Activated CD4-positive, alpha-beta T cell treated with anti-CD3 and anti-CD28 coated beads for 24 hours (primary cell): ENCODE measurements at regions not wholly inside any gene's neighbourhood (a gene's known extent, or its start where the extent isn't known, plus 50 kb on each side); places are given as distances from the start of the nearest gene placed in this dataset.
"Not testable (repeated sequence)": the region's sequence is repeated elsewhere in the genome, so short reads cannot be mapped to it uniquely, and the experiment has no call there.

ENCODE experiments used
- DNase-seq, 2 donors: peaks; one replicate each; pipeline ENCODE4 v3.0.0-alpha.2; 2020; ENCODE audit warnings: low read depth in 2 of 2

GRCh38 chr5:155616779-155617392, 603.3 kb downstream of the KIF4B start:
- DNase-seq: peak; percentile 23 to 42

GRCh38 chr5:155619688-155620087, 606.1 kb downstream of the KIF4B start:
- DNase-seq: no peak

- no peak for DNase-seq
These were observed 607.4 kb downstream of the KIF4B start for GRCh38 chr5:155620821-155621410.

GRCh38 chr5:155624597-155625241, 611.2 kb downstream of the KIF4B start:
- DNase-seq: no peak

GRCh38 chr5:155625315-155625714, 611.8 kb downstream of the KIF4B start:
- no peak for DNase-seq

GRCh38 chr5:155625897-155626543, 612.5 kb downstream of the KIF4B start:
- DNase-seq: no peak

GRCh38 chr5:155626592-155626991, 613.0 kb downstream of the KIF4B start:
- DNase-seq: no peak

- DNase-seq: no peak
These were observed 614.8 kb downstream of the KIF4B start for GRCh38 chr5:155628346-155628745.

- DNase-seq: no peak
These were observed 616.0 kb downstream of the KIF4B start for GRCh38 chr5:155629597-155629996.

- no peak for DNase-seq
These were observed 617.6 kb downstream of the KIF4B start for GRCh38 chr5:155631116-155631515.

- no peak for DNase-seq
These were observed 619.9 kb downstream of the KIF4B start for GRCh38 chr5:155633338-155633957.

GRCh38 chr5:155649666-155650065, 636.1 kb downstream of the KIF4B start:
- DNase-seq: no peak

- no peak for DNase-seq
These were observed 642.0 kb downstream of the KIF4B start for GRCh38 chr5:155655569-155655968.

- no peak for DNase-seq
These were observed 648.3 kb downstream of the KIF4B start for GRCh38 chr5:155661859-155662258.

- no peak for DNase-seq
These were observed 651.8 kb downstream of the KIF4B start for GRCh38 chr5:155665361-155665760.

GRCh38 chr5:155672001-155672400, 655.0 kb upstream of the SGCD start:
- DNase-seq: not testable (repeated sequence)

GRCh38 chr5:155676967-155677366, 650.0 kb upstream of the SGCD start:
- no peak for DNase-seq

- DNase-seq: no peak
These were observed 648.6 kb upstream of the SGCD start for GRCh38 chr5:155678371-155678770.

GRCh38 chr5:155679530-155679929, 647.4 kb upstream of the SGCD start:
- DNase-seq: no peak

GRCh38 chr5:155684417-155684816, 642.5 kb upstream of the SGCD start:
- no peak for DNase-seq

GRCh38 chr5:155686131-155686530, 640.8 kb upstream of the SGCD start:
- no peak for DNase-seq

- DNase-seq: no peak
These were observed 637.6 kb upstream of the SGCD start for GRCh38 chr5:155689406-155689805.
